OCI-LY3 (cell line): ENCODE measurements at regions not wholly inside any gene's neighbourhood (a gene's known extent, or its start where the extent isn't known, plus 50 kb on each side); places are given as distances from the start of the nearest gene placed in this dataset.

Experiments
- CTCF ChIP-seq: fragments of 200-600, 300-600 bp; sonication (generic); IDR thresholded peaks from 2 replicates; pipeline ENCODE4 v1.5.1; 2014; ENCODE audit warnings: antibody characterized with exemption, low read length, low read depth
- EZH2phosphoT487 ChIP-seq: fragments of 200-600 bp; shearing (Covaris generic); IDR thresholded peaks from 2 replicates; pipeline ENCODE4 v1.6.1; 2018; ENCODE audit warnings: antibody characterized with exemption, mixed run types, low read depth

GRCh38 chr1:116286541-116286971 lies 86.5 kb upstream of the ATP1A1 start:
- TF ChIP-seq CTCF (no peak), EZH2phosphoT487 (no peak)
